Liver (tissue), 8 donors: ENCODE measurements at regions not wholly inside any gene's neighbourhood (a gene's known extent, or its start where the extent isn't known, plus 50 kb on each side); places are given as distances from the start of the nearest gene placed in this dataset.

Experiments used
- DNase-seq: peaks from one replicate; pipeline ENCODE4 v3.0.0-alpha.2; 2017; ENCODE audit warnings: low spot score
- H3K27ac ChIP-seq, 2 donors: one replicate each; pipeline ENCODE4 v1.7.0; 2013; ENCODE audit warnings: inconsistent platforms in 2 of 2, low read length in 2 of 2, control low read depth in 1 of 2, low read depth in 1 of 2, mild to moderate bottlenecking in 1 of 2
- H3K27me3 ChIP-seq, 4 donors: one replicate each; pipeline versions ENCODE4 v1.6.1 to v1.7.0; 2013; ENCODE audit warnings: low read length in 3 of 4, inconsistent platforms in 1 of 4, mild to moderate bottlenecking in 1 of 4, moderate library complexity in 1 of 4; ENCODE audit not compliant: control insufficient read depth in 4 of 4, insufficient read depth in 4 of 4
- H3K36me3 ChIP-seq, 4 donors: one replicate each; pipeline versions ENCODE4 v1.6.1 to v1.7.0; 2013; ENCODE audit warnings: low read length in 3 of 4, mild to moderate bottlenecking in 3 of 4, low read depth in 1 of 4, moderate library complexity in 1 of 4; ENCODE audit not compliant: control insufficient read depth in 4 of 4, insufficient read depth in 3 of 4
- H3K4me1 ChIP-seq, 4 donors: one replicate each; pipeline versions ENCODE4 v1.6.1 to v1.7.0; 2013; ENCODE audit warnings: low read length in 3 of 4, mild to moderate bottlenecking in 3 of 4, moderate library complexity in 1 of 4; ENCODE audit not compliant: control insufficient read depth in 4 of 4, insufficient read depth in 4 of 4
- H3K4me3 ChIP-seq, 3 donors: one replicate each; pipeline versions ENCODE4 v1.6.1 to v1.7.0; 2013; ENCODE audit warnings: low read length in 3 of 3, control low read depth in 1 of 3, low read depth in 1 of 3, mild to moderate bottlenecking in 1 of 3
- H3K9ac ChIP-seq, 2 donors: one replicate each; pipeline ENCODE4 v1.7.0; 2013; ENCODE audit warnings: low read length in 2 of 2, mild to moderate bottlenecking in 2 of 2, moderate library complexity in 2 of 2, control low read depth in 1 of 2, low read depth in 1 of 2
- H3K9me3 ChIP-seq, 4 donors: one replicate each; pipeline versions ENCODE4 v1.6.1 to v1.7.0; 2013; ENCODE audit warnings: low read length in 3 of 4; ENCODE audit not compliant: control insufficient read depth in 4 of 4
- ATF3 ChIP-seq: IDR thresholded peaks from 2 replicates; pipeline ENCODE4 v1.6.1; 2016; ENCODE audit warnings: antibody characterized with exemption
- EGR1 ChIP-seq, 2 donors: IDR thresholded peaks; 2 replicates each; pipeline ENCODE4 v1.6.1; 2016 to 2018; ENCODE audit warnings: antibody characterized with exemption in 2 of 2, low read depth in 2 of 2
- FOXA1 ChIP-seq: IDR thresholded peaks from 2 replicates; pipeline ENCODE4 v1.6.1; 2016; ENCODE audit warnings: antibody characterized with exemption
- FOXA2 ChIP-seq: IDR thresholded peaks from 2 replicates; pipeline ENCODE4 v1.6.1; 2016; ENCODE audit warnings: antibody characterized with exemption
- GABPA ChIP-seq, 2 donors: IDR thresholded peaks in 1 of 2; conservative IDR thresholded peaks in 1 of 2; 2 replicates each; pipeline ENCODE4 v1.6.1; 2016; ENCODE audit warnings: antibody characterized with exemption in 2 of 2, mild to moderate bottlenecking in 1 of 2, moderate library complexity in 1 of 2
- HNF4A ChIP-seq, 2 donors: conservative IDR thresholded peaks; 2 replicates each; pipeline ENCODE4 v1.6.1; 2016; ENCODE audit warnings: antibody characterized with exemption in 2 of 2, mild to moderate bottlenecking in 2 of 2
- HNF4G ChIP-seq: IDR thresholded peaks from 2 replicates; pipeline ENCODE4 v1.6.1; 2016; ENCODE audit warnings: antibody characterized with exemption
- JUND ChIP-seq, 2 donors: IDR thresholded peaks; 2 replicates each; pipeline ENCODE4 v1.6.1; 2016; ENCODE audit warnings: antibody characterized with exemption in 2 of 2
- NR2F2 ChIP-seq: IDR thresholded peaks from 2 replicates; pipeline ENCODE4 v1.6.1; 2016; ENCODE audit warnings: antibody characterized with exemption
- RAD21 ChIP-seq, 2 donors: IDR thresholded peaks; 2 replicates each; pipeline ENCODE4 v1.6.1; 2016; ENCODE audit warnings: antibody characterized with exemption in 2 of 2, mild to moderate bottlenecking in 2 of 2
- REST ChIP-seq: IDR thresholded peaks from 2 replicates; pipeline ENCODE4 v1.6.1; 2016; ENCODE audit warnings: antibody characterized with exemption, mild to moderate bottlenecking
- RXRA ChIP-seq, 2 donors: IDR thresholded peaks; 2 replicates each; pipeline ENCODE4 v1.6.1; 2017 to 2018; ENCODE audit warnings: antibody characterized with exemption in 2 of 2, mild to moderate bottlenecking in 1 of 2
- TAF1 ChIP-seq: conservative IDR thresholded peaks from 2 replicates; pipeline ENCODE4 v1.6.1; 2016; ENCODE audit warnings: antibody characterized with exemption, mild to moderate bottlenecking
- YY1 ChIP-seq: IDR thresholded peaks from 2 replicates; pipeline ENCODE4 v1.6.1; 2016; ENCODE audit warnings: antibody characterized with exemption, mild to moderate bottlenecking
- WGBS: extraction: QIAGEN DNeasy Blood & Tissue Kit; methylation state at CpG from one replicate; pipeline ENCODE4 v1.1.7; 2013; 5-methylcytosine and 5-hydroxymethylcytosine counted together
- TF ChIP-seq, protein P1 (sequence below): IDR thresholded peaks from 2 replicates; pipeline ENCODE4 v1.6.1; 2016; ENCODE audit warnings: antibody characterized with exemption
- TF ChIP-seq, protein P2 (sequence below): fragments of 150-350 bp; IDR thresholded peaks from 2 replicates; pipeline ENCODE4 v1.5.1; 2017; ENCODE audit warnings: improper control_type of control experiment, low read depth, low read length; ENCODE audit not compliant: missing input control
- TF ChIP-seq, protein P3 (sequence below): IDR thresholded peaks from 2 replicates; pipeline ENCODE4 v1.6.1; 2016; ENCODE audit warnings: antibody characterized with exemption
- donor health status: healthy.
- donor health status: healthy.
- donor health status: healthy.
- donor health status: healthy.
- donor health status: healthy.

DNA sequence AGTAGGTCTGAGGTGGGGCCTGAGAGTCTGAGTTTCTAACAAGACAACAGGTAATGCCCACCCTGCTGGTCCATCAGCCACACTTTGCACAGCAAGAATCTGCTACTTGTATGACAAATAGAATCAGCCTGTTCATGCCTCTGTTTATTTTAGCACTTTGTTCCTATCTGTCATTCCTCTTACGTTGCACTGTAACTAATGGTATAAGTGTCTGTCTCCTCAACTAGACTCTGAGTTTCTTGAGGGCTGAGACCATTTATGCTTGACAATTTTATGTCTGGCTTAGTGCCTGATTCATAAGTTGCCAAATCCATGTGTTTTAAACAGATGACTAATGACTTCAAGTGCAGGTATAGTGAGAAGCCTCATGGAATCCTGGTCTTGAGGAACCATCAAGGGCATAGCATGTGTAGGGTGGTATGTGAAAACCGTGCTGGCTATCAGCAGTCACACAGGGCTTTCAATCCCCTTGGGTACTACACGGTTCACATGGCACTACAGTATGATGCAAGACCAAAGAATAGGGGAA, 209.7 kb downstream of the C11orf91 start:
- H3K36me3 ChIP-seq: no peaks in the 10 kb centered on the region
- H3K27ac ChIP-seq: no peak overlapping the region
- no peak for DNase-seq
- no peak for TF ChIP-seq FOXA1
- TF ChIP-seq GABPA (IDR thresholded peaks at IDR 0.05 in 1 of 2, conservative IDR thresholded peaks at IDR 0.05 in 1 of 2): no peak
- TF ChIP-seq HNF4A (conservative IDR thresholded peaks at IDR 0.05): no peak
- TF ChIP-seq JUND (IDR thresholded peaks at IDR 0.05): no peak
- TF ChIP-seq TAF1: no peak
- no peak for TF ChIP-seq EGR1 (IDR thresholded peaks at IDR 0.05; ENCODE audit: low read depth in 2 of 2)
- TF ChIP-seq, protein P1, sequence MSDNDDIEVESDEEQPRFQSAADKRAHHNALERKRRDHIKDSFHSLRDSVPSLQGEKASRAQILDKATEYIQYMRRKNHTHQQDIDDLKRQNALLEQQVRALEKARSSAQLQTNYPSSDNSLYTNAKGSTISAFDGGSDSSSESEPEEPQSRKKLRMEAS: no peak
- TF ChIP-seq HNF4G: no peak
- TF ChIP-seq YY1: no peak
- TF ChIP-seq ATF3: no peak
- TF ChIP-seq NR2F2: no peak
- no peak for TF ChIP-seq RAD21 (IDR thresholded peaks at IDR 0.05)
- TF ChIP-seq, protein P2, sequence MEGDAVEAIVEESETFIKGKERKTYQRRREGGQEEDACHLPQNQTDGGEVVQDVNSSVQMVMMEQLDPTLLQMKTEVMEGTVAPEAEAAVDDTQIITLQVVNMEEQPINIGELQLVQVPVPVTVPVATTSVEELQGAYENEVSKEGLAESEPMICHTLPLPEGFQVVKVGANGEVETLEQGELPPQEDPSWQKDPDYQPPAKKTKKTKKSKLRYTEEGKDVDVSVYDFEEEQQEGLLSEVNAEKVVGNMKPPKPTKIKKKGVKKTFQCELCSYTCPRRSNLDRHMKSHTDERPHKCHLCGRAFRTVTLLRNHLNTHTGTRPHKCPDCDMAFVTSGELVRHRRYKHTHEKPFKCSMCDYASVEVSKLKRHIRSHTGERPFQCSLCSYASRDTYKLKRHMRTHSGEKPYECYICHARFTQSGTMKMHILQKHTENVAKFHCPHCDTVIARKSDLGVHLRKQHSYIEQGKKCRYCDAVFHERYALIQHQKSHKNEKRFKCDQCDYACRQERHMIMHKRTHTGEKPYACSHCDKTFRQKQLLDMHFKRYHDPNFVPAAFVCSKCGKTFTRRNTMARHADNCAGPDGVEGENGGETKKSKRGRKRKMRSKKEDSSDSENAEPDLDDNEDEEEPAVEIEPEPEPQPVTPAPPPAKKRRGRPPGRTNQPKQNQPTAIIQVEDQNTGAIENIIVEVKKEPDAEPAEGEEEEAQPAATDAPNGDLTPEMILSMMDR: no peak
- TF ChIP-seq, protein P3, sequence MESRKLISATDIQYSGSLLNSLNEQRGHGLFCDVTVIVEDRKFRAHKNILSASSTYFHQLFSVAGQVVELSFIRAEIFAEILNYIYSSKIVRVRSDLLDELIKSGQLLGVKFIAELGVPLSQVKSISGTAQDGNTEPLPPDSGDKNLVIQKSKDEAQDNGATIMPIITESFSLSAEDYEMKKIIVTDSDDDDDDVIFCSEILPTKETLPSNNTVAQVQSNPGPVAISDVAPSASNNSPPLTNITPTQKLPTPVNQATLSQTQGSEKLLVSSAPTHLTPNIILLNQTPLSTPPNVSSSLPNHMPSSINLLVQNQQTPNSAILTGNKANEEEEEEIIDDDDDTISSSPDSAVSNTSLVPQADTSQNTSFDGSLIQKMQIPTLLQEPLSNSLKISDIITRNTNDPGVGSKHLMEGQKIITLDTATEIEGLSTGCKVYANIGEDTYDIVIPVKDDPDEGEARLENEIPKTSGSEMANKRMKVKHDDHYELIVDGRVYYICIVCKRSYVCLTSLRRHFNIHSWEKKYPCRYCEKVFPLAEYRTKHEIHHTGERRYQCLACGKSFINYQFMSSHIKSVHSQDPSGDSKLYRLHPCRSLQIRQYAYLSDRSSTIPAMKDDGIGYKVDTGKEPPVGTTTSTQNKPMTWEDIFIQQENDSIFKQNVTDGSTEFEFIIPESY: no peak
- TF ChIP-seq FOXA2: no peak
- no peak for TF ChIP-seq REST
- TF ChIP-seq RXRA (IDR thresholded peaks at IDR 0.05): no peak
- H3K9ac ChIP-seq: no peak overlapping the region
- WGBS: 46% methylated on average over 3 of the region's 3 CpGs
- peaks cover 0 to 3% (median 0%) of the 10 kb centered on the region in 4 donors for H3K27me3 ChIP-seq
- H3K9me3 ChIP-seq: no peaks in the 10 kb centered on the region
- H3K4me3 ChIP-seq: no peak overlapping the region
- no peaks in the 10 kb centered on the region for H3K4me1 ChIP-seq
